Sigmoid colon (tissue), 6 donors: ENCODE measurements at regions not wholly inside any gene's neighbourhood (a gene's known extent, or its start where the extent isn't known, plus 50 kb on each side); places are given as distances from the start of the nearest gene placed in this dataset.

Source experiments
- DNase-seq: peaks from one replicate; pipeline ENCODE4 v3.0.0-alpha.2; 2019
- H3K27ac ChIP-seq, 4 donors: fragments of 200-600 bp; sonication (generic); one replicate each; pipeline ENCODE4 v1.5.1; 2016 to 2019; ENCODE audit warnings: mild to moderate bottlenecking in 1 of 4
- H3K27me3 ChIP-seq, 3 donors: fragments of 200-600 bp; sonication (generic); one replicate each; pipeline ENCODE4 v1.5.1; 2019; ENCODE audit warnings: mild to moderate bottlenecking in 1 of 3
- H3K36me3 ChIP-seq, 4 donors: fragments of 200-600 bp; sonication (generic); one replicate each; pipeline ENCODE4 v1.5.1; 2016 to 2019
- H3K4me1 ChIP-seq, 4 donors: fragments of 200-600 bp; sonication (generic); one replicate each; pipeline ENCODE4 v1.5.1; 2017 to 2019
- H3K4me3 ChIP-seq, 4 donors: fragments of 200-600 bp; sonication (generic); one replicate each; pipeline ENCODE4 v1.5.1; 2017 to 2019; ENCODE audit warnings: mild to moderate bottlenecking in 2 of 4, moderate library complexity in 1 of 4
- H3K9me3 ChIP-seq, 4 donors: fragments of 200-600 bp in 3 of 4; sonication (generic) in 3 of 4; one replicate each; pipeline versions ENCODE4 v1.5.1 to v1.6.1; 2013 to 2019
- EP300 ChIP-seq, 4 donors: sonication (generic); formaldehyde crosslinking; IDR thresholded peaks; one replicate each; pipeline ENCODE4 v1.6.1; 2017; ENCODE audit warnings: antibody characterized with exemption in 4 of 4
- POLR2A ChIP-seq, 2 donors: fragments of 450-650 bp; IDR thresholded peaks; one replicate each; pipeline ENCODE4 v1.6.1; 2016; ENCODE audit warnings: antibody characterized with exemption in 2 of 2, mild to moderate bottlenecking in 2 of 2, moderate library complexity in 2 of 2
- POLR2AphosphoS5 ChIP-seq, 4 donors: sonication (generic); formaldehyde crosslinking; IDR thresholded peaks; one replicate each; pipeline ENCODE4 v1.6.1; 2017; ENCODE audit warnings: antibody characterized with exemption in 4 of 4
- WGBS, 2 donors: extraction: QIAGEN DNeasy Blood & Tissue Kit; methylation state at CpG; one replicate each; pipeline ENCODE4 v1.1.7; 2013; 5-methylcytosine and 5-hydroxymethylcytosine counted together
- intact Hi-C: fragments of 100-400 bp; cut with DNase I; formaldehyde crosslinking; loops from one replicate; pipeline ENCODE4 v1.15.1; 2023
- TF ChIP-seq, protein P1 (sequence below), 4 experiments: fragments of 450-650 bp in 3 of 4; fragments of 200-600 bp in 1 of 4; IDR thresholded peaks; one replicate each; pipeline ENCODE4 v1.5.1; 2016 to 2019; ENCODE audit warnings: antibody characterized with exemption in 4 of 4, mild to moderate bottlenecking in 3 of 4, moderate library complexity in 2 of 4
- donor health status: healthy with polysubstance abuse.
- donor health status: healthy.

DNA sequence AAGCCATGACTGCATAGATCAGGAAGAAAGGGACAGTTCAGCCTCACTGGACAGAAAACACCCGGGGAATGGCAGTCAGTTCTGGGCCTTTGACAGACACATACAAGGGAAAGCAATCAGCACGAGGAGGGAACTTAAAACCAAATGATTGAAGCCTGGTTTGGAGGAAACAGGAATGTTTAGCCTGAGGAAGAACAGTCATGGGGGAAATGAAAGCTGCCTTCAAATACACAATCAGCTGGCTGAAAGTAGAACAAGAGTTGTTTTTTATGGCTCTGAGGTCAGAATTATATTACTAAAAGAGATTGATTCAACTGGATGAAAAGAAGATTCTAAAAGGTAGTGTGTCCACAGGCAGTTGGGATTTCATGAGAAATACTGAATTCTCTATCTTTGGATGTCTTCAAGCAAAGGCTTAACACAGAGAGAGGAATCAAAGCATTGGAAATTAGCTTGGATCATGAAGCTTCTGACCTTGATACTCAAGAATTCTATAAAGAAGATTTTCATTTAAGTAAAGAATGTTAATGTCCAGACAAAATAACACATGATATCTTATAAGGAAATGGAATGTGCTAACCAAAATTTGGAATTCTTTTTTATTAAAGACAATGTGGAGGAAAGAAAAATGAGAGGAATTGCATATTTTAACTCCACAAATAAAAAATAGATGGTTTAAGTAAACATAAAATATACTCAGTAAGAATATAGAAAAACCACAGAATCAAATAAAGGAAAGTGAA is 216.6 kb downstream of the IBTK start:
- H3K27ac ChIP-seq, result no peak overlapping the region
- TF ChIP-seq, protein P1, sequence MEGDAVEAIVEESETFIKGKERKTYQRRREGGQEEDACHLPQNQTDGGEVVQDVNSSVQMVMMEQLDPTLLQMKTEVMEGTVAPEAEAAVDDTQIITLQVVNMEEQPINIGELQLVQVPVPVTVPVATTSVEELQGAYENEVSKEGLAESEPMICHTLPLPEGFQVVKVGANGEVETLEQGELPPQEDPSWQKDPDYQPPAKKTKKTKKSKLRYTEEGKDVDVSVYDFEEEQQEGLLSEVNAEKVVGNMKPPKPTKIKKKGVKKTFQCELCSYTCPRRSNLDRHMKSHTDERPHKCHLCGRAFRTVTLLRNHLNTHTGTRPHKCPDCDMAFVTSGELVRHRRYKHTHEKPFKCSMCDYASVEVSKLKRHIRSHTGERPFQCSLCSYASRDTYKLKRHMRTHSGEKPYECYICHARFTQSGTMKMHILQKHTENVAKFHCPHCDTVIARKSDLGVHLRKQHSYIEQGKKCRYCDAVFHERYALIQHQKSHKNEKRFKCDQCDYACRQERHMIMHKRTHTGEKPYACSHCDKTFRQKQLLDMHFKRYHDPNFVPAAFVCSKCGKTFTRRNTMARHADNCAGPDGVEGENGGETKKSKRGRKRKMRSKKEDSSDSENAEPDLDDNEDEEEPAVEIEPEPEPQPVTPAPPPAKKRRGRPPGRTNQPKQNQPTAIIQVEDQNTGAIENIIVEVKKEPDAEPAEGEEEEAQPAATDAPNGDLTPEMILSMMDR (IDR thresholded peaks at IDR 0.05), result no peak
- TF ChIP-seq POLR2A (IDR thresholded peaks at IDR 0.05) (no peak), EP300 (IDR thresholded peaks at IDR 0.05) (no peak), POLR2AphosphoS5 (IDR thresholded peaks at IDR 0.05) (no peak)
- intact Hi-C loops, result no loop called here
- DNase-seq, result no peak
- no peaks in the 10 kb centered on the region for H3K27me3 ChIP-seq
- H3K4me1 ChIP-seq, result no peaks in the 10 kb centered on the region
- H3K36me3 ChIP-seq, result no peaks in the 10 kb centered on the region
- 66% methylated on average over 2 of the region's 2 CpGs for WGBS, 2 donors
- H3K4me3 ChIP-seq, result no peak overlapping the region
- no peaks in the 10 kb centered on the region for H3K9me3 ChIP-seq

DNA sequence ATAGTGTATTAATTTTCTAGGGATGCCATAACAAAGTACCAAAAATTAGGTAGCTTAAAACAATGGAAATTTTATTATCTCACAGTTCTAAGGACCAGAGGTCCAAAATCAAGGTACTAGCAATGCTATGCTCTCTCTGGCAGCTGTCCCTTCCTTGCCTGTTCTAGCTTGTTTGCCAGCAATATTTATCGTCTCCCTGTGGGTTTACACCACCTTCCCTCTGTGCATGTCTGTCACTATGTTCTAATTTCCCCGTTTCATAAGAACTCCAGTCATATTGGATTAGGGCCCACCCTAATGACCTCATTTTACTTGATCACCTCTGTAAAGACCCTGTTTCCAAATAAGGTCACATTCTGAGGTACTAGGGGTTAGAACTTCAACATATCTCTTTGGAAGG is 217.2 kb downstream of the IBTK start:
- WGBS, 2 donors, result 83% methylated on average over 2 of the region's 2 CpGs
- H3K27ac ChIP-seq, result no peak overlapping the region
- H3K36me3 ChIP-seq, result no peaks in the 10 kb centered on the region
- DNase-seq, result no peak
- intact Hi-C loops, result no loop called here
- no peak overlapping the region for H3K4me3 ChIP-seq
- TF ChIP-seq EP300 (IDR thresholded peaks at IDR 0.05) (no peak), POLR2AphosphoS5 (IDR thresholded peaks at IDR 0.05) (no peak), POLR2A (IDR thresholded peaks at IDR 0.05) (no peak)
- TF ChIP-seq, protein P1 (IDR thresholded peaks at IDR 0.05), result no peak
- no peaks in the 10 kb centered on the region for H3K9me3 ChIP-seq
- no peaks in the 10 kb centered on the region for H3K4me1 ChIP-seq
- H3K27me3 ChIP-seq, result no peaks in the 10 kb centered on the region

DNA sequence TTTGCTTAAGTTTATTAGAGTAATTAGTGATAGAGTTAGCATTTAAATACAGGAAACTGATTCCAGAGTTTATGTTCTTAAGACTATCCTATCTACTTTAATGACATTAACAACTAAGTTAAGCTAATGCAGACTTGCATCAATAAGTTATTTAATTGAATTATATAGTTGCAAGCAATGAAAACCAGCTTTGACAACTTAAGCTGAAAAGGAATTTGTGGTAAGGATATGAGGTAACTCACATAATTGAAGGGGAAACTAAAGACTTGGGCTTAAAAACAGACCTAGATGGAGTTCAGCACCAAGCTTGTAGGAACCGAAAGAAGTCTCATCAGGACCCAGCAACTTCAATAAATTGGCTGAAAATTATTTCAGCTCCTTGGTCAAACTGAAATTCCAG is 222.3 kb downstream of the IBTK start:
- H3K4me1 ChIP-seq, result no peaks in the 10 kb centered on the region
- intact Hi-C loops, result no loop called here
- TF ChIP-seq EP300 (IDR thresholded peaks at IDR 0.05), result no peak
- no peak for TF ChIP-seq POLR2A (IDR thresholded peaks at IDR 0.05)
- TF ChIP-seq POLR2AphosphoS5 (IDR thresholded peaks at IDR 0.05), result no peak
- TF ChIP-seq, protein P1 (IDR thresholded peaks at IDR 0.05), result no peak
- no peaks in the 10 kb centered on the region for H3K9me3 ChIP-seq
- no peak for DNase-seq
- no peaks in the 10 kb centered on the region for H3K27me3 ChIP-seq
- no peak overlapping the region for H3K4me3 ChIP-seq
- no peak overlapping the region for H3K27ac ChIP-seq
- WGBS, 2 donors, result 92 to 94% methylated on average over 1 of the region's 1 CpG
- H3K36me3 ChIP-seq, result no peaks in the 10 kb centered on the region

DNA sequence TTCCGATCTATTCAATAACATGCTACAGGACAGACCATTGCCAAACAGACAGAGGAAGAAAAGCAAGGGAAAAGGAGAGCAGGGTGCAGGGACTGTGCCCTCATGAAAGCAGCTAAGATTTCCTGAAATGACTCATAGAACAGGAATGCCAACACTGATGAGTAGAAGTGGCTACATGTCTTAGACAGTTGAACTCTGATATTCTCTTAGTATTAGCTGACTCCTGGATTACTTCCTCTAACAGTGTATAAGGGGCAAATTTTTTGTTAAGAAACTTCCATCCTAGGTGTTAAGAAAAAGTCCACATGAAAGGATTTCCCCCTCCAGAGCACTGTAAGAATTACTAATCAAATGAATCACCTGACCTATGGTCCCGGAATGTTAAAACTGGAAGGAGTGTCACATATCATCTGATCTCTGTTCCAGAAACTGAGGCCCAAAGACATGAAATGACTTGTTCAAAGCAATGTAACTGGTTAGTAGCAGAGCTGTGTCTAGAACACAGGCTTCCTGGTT is 224.9 kb downstream of the IBTK start:
- Histone ChIP-seq H3K36me3 (no peaks in the 10 kb centered on the region), H3K27ac (no peak overlapping the region), H3K27me3 (no peaks in the 10 kb centered on the region), H3K4me3 (no peak overlapping the region), H3K4me1 (peaks cover 0 to 2% (median under 1%) of the 10 kb centered on the region in 4 donors), H3K9me3 (no peaks in the 10 kb centered on the region)
- DNase-seq, result no peak
- intact Hi-C loops, result no loop called here
- TF ChIP-seq POLR2AphosphoS5 (IDR thresholded peaks at IDR 0.05), result no peak
- no peak for TF ChIP-seq EP300 (IDR thresholded peaks at IDR 0.05)
- no peak for TF ChIP-seq POLR2A (IDR thresholded peaks at IDR 0.05)
- TF ChIP-seq, protein P1 (IDR thresholded peaks at IDR 0.05), result no peak
- 92 to 94% methylated on average over 2 of the region's 2 CpGs for WGBS, 2 donors
